ENCODE measurements at regions not wholly inside any gene's neighbourhood (a gene's known extent, or its start where the extent isn't known, plus 50 kb on each side); places are given as distances from the start of the nearest gene placed in this dataset.
A peak's percentile ranks its signal among the peaks of the same experiment; 100 is the strongest.

GRCh38 chr4:110270492-110271197 lies 72.2 kb upstream of the ELOVL6 start:
- DNase-seq (ENCODE audit: low read depth) (peak; percentile 94), FAIRE-seq (no peak)
- Mint-ChIP-seq H3K36me3 (ENCODE audit: low read depth, unreplicated experiment) (no peaks in the 10 kb centered on the region), H3K27me3 (ENCODE audit: low read depth, unreplicated experiment) (no peaks in the 10 kb centered on the region), H3K27ac (ENCODE audit: unreplicated experiment) (peak overlapping the region; percentile 94), H3K4me1 (ENCODE audit: low read depth, unreplicated experiment) (peaks cover 34% of the 10 kb centered on the region), H3K4me3 (ENCODE audit: unreplicated experiment) (no peak overlapping the region), H3K9me3 (ENCODE audit: unreplicated experiment) (no peaks in the 10 kb centered on the region)
- H3K79me2 ChIP-seq (ENCODE audit: insufficient read depth, low read length): no peaks in the 10 kb centered on the region
- no peak overlapping the region for H3K4me3 ChIP-seq (ENCODE audit: insufficient read depth, low read depth, low read length)
- H3K9ac ChIP-seq (ENCODE audit: low read length): no peak overlapping the region
- no peak overlapping the region for H2AFZ ChIP-seq (ENCODE audit: low read depth, low read length)
- peak overlapping the region; percentile 52 for H3K27ac ChIP-seq (ENCODE audit: low read depth, low read length)
- no peaks in the 10 kb centered on the region for H3K9me3 ChIP-seq (ENCODE audit: insufficient read depth, low read depth, low read length)
- H3K4me1 ChIP-seq (ENCODE audit: insufficient read depth, low read length): peaks cover 9% of the 10 kb centered on the region
- no peaks in the 10 kb centered on the region for H3K27me3 ChIP-seq (ENCODE audit: insufficient read depth, low read length)
- TF ChIP-seq EZH2 (IDR thresholded peaks at IDR 0.05; ENCODE audit: insufficient read depth, low read length) (no peak), CTCF (IDR thresholded peaks at IDR 0.05; ENCODE audit: insufficient read depth, low read depth, low read length) (no peak)
- peak overlapping the region; percentile 25 for H3K4me2 ChIP-seq (ENCODE audit: low read length)
- H4K20me1 ChIP-seq (ENCODE audit: insufficient read depth, low read length): no peaks in the 10 kb centered on the region
- H3K36me3 ChIP-seq (ENCODE audit: insufficient read depth, low read length): no peaks in the 10 kb centered on the region

GRCh38 chr4:110268790-110269189 lies 70.4 kb upstream of the ELOVL6 start:
- Histone ChIP-seq H3K4me1 (ENCODE audit: insufficient read depth, low read length) (peaks cover 8% of the 10 kb centered on the region), H3K27ac (ENCODE audit: low read depth, low read length) (no peak overlapping the region), H3K9ac (ENCODE audit: low read length) (no peak overlapping the region), H3K79me2 (ENCODE audit: insufficient read depth, low read length) (no peaks in the 10 kb centered on the region), H2AFZ (ENCODE audit: low read depth, low read length) (no peak overlapping the region), H3K4me3 (ENCODE audit: insufficient read depth, low read depth, low read length) (no peak overlapping the region), H3K36me3 (ENCODE audit: insufficient read depth, low read length) (no peaks in the 10 kb centered on the region), H3K4me2 (ENCODE audit: low read length) (no peak overlapping the region), H3K27me3 (ENCODE audit: insufficient read depth, low read length) (no peaks in the 10 kb centered on the region), H4K20me1 (ENCODE audit: insufficient read depth, low read length) (no peaks in the 10 kb centered on the region), H3K9me3 (ENCODE audit: insufficient read depth, low read depth, low read length) (no peaks in the 10 kb centered on the region)
- Mint-ChIP-seq H3K27me3 (ENCODE audit: low read depth, unreplicated experiment) (no peaks in the 10 kb centered on the region), H3K4me1 (ENCODE audit: low read depth, unreplicated experiment) (peaks cover 34% of the 10 kb centered on the region), H3K36me3 (ENCODE audit: low read depth, unreplicated experiment) (no peaks in the 10 kb centered on the region), H3K27ac (ENCODE audit: unreplicated experiment) (no peak overlapping the region), H3K9me3 (ENCODE audit: unreplicated experiment) (no peaks in the 10 kb centered on the region), H3K4me3 (ENCODE audit: unreplicated experiment) (no peak overlapping the region)
- no peak for FAIRE-seq
- no peak for DNase-seq (ENCODE audit: low read depth)
- TF ChIP-seq CTCF (IDR thresholded peaks at IDR 0.05; ENCODE audit: insufficient read depth, low read depth, low read length) (no peak), EZH2 (IDR thresholded peaks at IDR 0.05; ENCODE audit: insufficient read depth, low read length) (no peak)

DNA sequence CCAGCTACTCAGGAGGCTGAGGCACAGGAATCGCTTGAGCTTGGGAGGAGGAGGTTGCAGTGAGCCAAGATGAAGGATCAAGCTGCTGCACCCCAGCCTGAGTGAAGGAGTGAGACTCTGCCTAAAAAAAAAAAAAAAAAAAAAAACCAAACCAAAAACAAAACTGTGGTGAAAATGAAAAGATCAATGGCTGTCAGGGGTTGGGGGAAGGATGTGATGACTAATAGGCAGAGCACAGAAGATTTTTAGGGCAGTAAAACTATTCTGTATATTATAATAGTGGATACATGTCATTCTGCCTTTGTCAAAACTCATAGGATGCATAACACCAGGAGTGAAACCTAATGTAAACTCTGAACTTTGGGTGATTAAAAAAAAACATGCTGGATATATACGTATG lies 69.9 kb upstream of the ELOVL6 start:
- no peaks in the 10 kb centered on the region for H3K36me3 Mint-ChIP-seq (ENCODE audit: low read depth, unreplicated experiment)

More for the DNA sequence above, 69.9 kb upstream of the ELOVL6 start:
- Histone ChIP-seq H3K27me3 (ENCODE audit: insufficient read depth, low read length) (no peaks in the 10 kb centered on the region), H3K79me2 (ENCODE audit: insufficient read depth, low read length) (no peaks in the 10 kb centered on the region), H3K36me3 (ENCODE audit: insufficient read depth, low read length) (no peaks in the 10 kb centered on the region), H2AFZ (ENCODE audit: low read depth, low read length) (no peak overlapping the region), H3K4me1 (ENCODE audit: insufficient read depth, low read length) (peaks cover 8% of the 10 kb centered on the region), H3K9me3 (ENCODE audit: insufficient read depth, low read depth, low read length) (no peaks in the 10 kb centered on the region), H3K4me2 (ENCODE audit: low read length) (no peak overlapping the region), H3K9ac (ENCODE audit: low read length) (no peak overlapping the region), H3K27ac (ENCODE audit: low read depth, low read length) (no peak overlapping the region), H4K20me1 (ENCODE audit: insufficient read depth, low read length) (no peaks in the 10 kb centered on the region), H3K4me3 (ENCODE audit: insufficient read depth, low read depth, low read length) (no peak overlapping the region)
- no peak overlapping the region for H3K4me3 Mint-ChIP-seq (ENCODE audit: unreplicated experiment)
- peaks cover 29% of the 10 kb centered on the region for H3K4me1 Mint-ChIP-seq (ENCODE audit: low read depth, unreplicated experiment)
- no peaks in the 10 kb centered on the region for H3K27me3 Mint-ChIP-seq (ENCODE audit: low read depth, unreplicated experiment)
- H3K27ac Mint-ChIP-seq (ENCODE audit: unreplicated experiment): no peak overlapping the region
- FAIRE-seq (no peak), DNase-seq (ENCODE audit: low read depth) (no peak)
- TF ChIP-seq EZH2 (IDR thresholded peaks at IDR 0.05; ENCODE audit: insufficient read depth, low read length) (no peak), CTCF (IDR thresholded peaks at IDR 0.05; ENCODE audit: insufficient read depth, low read depth, low read length) (no peak)
- no peaks in the 10 kb centered on the region for H3K9me3 Mint-ChIP-seq (ENCODE audit: unreplicated experiment)

Measured in astrocyte (in vitro differentiated cells and primary cell).